NCI-H1417 treated with DMSO at 0.1 percent for 48 hours (cell line): ENCODE measurements at regions not wholly inside any gene's neighbourhood (a gene's known extent, or its start where the extent isn't known, plus 50 kb on each side); places are given as distances from the start of the nearest gene placed in this dataset.
"Not testable (repeated sequence)": the region's sequence is repeated elsewhere in the genome, so short reads cannot be mapped to it uniquely, and the experiment has no call there.

Experiments
- DNase-seq: peaks from one replicate; lab custom pipeline; 2025; lab: John Stamatoyannopoulos, UW

DNA sequence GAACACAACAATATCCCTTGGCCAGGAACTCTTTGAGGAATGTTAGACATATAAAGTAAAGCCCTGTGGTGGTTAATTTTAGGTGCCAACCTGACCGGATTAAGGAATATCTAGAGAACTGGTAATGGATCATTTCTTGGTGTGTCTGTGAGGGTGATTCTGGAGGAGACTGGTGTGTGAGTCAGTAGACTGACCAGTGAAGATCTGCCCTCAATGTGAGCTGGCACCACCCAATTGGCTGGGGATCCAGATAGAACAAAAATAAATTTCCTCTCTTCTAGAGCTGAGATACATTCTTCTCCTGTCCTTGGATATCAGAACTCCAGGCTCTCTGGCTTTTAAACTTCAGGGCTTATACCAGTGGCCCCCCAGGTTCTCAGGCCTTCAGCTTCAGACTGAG, 56.2 kb upstream of the TNPO1 start:
- no peak for DNase-seq

DNA sequence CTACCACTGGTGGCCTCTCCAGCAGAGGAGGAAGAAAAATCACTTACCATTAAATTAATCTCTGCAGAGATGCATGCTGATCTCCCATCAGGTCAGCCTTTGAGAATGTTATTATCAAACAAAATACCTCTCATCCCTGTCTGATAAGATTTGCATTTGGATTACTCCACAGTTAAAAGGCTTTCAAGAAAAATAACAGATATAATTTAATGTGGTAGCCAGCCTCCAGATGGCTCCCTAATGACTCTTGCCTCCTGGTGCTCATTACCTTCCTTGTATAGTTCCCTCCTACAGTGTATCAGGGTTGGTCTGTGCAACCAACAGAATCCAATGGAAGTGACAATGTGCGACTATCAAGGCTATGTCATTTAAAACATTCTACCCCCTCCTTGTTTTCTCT, 63.6 kb upstream of the TNPO1 start:
- no peak for DNase-seq

DNA sequence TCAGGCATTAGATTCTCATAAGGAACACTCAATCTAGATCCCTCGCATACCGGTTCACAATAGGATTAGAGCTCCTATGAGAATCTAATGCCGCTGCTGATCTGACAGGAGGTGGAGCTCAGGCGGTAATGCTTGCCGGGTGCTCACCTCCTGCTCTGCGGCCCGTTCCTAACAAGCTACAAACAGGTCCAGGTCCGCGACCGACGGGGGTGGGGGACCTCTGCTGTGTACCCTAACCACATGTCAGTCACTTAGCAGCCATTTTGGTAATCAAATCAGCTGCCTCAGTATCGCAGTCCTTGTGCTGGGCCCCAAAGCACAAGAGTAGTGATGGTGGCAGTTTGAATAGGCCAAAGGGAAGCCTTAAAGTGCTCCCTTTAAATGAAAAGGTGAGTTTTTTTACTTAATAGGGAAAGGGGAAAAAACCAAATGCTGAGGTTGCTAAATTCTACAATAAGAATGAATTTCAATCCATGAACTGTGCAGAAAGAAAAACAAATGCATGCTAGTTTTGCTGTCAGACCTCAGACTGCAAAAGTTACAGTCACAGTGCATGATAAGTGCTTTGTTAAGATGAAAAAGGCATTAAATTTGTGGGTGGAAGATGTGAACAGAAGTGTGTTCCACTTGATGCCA, 67.0 kb upstream of the TNPO1 start:
- no peak for DNase-seq

DNA sequence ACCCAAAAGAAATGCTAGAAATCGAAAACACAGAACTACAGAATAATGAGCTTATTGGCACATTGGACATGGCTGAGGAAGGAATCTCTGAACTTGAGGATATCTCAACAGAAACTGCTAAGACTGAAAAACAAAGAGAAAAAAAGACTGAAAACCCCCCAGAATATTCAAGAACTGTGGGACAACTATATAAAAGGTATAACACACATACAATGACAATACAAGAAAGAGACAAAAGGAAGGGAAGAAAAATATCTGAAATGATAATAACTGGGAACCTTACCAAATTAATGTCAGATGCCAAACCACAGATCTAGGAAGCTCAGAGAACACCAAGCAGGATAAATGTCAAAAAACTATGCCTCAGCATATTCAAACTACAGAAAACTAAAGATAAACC, 68.6 kb upstream of the TNPO1 start:
- no peak for DNase-seq

DNA sequence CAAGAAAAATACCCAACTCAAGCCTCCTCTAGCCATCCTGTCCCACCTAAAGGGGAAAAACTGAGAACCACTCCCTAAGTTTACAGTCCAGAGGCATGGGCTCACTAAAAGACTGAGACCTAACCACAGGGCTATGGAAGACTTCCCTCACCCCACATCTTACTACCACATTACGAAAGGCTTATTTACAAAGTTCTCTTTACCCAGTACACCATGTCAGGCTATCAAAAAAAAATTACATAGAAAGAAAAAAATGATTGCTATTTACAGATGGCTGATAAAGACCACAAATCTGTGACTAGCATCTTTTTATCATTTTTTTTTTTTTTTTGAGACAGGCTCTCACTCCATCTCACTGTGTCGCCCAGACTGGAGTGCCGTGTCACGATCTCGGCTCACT, 69.7 kb upstream of the TNPO1 start:
- DNase-seq: no peak

DNA sequence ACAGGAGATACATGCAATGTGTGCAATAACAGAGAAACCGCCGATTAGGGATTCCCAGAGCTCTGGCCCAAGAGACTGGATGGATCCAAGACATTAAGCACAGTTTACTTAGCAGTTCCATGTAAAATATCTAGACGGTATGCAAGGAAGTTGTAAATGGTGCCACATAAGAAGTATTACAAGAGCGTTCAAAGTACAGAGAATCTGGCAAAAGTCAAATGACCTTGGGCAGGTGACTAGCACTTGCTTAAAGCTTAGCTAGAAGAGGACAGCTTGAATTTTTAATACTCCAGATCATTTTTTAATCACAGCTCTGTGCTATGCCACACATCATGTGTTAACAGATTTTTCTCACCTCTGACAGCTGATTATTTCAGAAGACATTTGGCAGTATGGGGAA, 72.3 kb upstream of the TNPO1 start:
- no peak for DNase-seq

DNA sequence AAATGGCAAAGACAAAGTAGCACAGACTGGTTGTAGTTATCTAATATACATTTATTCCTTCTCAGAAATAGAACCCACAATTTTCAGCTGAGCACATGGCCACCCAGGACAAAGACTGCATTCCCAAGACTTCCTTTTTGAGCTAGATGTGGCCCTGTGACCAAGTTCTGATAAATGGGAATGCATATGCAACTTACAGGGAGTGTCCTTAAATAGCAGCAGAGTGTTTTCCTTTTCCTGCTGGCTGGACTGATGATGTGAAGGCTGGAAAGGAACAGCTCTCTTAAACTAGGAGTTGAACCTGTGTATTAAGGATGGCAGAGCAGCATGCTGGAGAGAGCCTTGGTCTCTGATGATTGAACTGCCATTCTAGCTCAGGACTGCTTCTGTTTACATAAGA, 74.7 kb upstream of the TNPO1 start:
- DNase-seq: no peak

DNA sequence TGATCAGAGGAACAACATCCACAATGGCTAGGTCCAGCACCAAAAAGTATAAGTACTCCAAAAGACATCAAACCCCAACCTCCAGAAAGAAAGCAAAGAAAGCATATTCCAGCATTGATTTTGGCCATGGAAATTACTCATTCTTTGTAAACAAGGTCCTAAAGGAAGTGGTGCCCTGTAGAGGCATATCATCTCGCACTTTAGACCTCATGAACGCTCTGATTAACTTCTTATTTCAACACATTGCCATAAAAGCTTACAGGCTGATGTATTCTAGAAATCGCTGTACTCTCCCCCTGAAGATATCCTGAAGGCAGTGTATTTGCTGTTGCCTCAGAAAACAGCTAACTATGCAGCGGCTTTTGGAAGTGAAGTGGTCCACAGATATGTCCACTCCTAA, 82.7 kb upstream of the TNPO1 start:
- DNase-seq: no peak

DNA sequence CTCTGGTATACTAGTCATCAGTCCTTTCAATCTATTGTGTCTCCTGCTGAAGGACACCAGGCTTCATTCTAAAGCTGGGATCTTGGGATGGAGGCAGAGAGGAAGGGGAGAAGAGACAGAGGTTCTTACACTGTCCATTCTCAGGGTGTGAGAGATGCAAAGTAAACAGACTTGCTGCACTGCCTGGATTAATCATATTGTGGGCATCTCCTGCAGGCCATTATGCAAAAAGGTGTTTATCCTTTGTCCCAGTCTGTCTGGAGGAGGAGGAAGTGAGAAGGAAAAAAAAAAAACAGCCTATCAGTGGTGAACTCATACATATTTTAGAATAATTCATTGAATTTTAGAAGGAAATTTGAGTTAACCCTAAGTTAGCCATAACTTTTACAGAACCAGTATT, 92.9 kb upstream of the TNPO1 start:
- no peak for DNase-seq

DNA sequence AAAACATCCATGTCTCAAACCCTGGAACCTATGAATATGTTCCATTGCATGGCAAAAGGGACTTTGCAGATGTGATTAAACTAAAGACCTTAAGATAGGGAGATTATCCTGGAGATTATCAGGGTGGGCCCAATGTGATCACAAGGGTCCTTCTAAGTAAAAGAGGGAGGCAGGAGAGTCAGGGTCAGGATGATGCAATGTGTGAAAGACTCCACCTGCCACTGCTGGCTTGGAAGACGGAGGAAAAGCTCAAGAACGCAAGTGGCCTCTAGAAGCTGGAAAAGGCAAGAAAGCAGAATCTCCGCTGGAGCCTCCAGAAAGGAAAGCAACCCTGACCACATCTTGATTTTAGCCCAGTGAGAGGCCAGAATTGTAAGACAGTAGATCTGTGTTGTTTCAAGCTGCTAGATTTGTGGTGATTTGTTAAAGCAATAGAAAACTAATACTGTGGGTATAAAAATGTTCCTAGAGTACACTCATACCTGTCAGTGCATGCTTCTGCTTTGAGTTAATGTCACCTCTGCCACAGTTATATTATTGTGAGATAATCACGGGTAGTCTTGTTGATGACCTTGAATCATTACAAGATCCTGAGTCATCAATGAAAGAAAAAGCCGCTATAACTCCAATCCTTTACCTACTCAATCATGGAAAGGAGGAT, 93.5 kb upstream of the TNPO1 start:
- no peak for DNase-seq

DNA sequence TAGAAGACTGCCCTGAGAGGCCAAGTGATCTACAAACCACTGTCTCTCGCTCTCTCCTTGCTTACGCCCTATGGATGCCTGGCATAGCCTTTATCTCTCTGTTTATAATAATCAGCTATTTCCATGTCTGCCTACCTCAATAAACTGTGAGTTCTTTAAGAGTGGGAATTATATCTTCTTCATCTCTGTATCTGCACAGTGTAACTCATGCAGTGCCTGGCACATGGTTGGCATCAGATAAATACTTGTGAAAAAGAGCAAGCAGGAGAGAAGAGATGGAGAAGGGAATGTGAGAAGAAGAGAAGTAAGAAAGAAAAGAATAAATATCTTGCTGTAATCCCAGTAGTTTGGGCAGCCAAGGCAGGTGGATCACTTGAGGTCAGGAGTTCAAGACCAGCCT, 94.6 kb upstream of the TNPO1 start:
- DNase-seq: no peak

DNA sequence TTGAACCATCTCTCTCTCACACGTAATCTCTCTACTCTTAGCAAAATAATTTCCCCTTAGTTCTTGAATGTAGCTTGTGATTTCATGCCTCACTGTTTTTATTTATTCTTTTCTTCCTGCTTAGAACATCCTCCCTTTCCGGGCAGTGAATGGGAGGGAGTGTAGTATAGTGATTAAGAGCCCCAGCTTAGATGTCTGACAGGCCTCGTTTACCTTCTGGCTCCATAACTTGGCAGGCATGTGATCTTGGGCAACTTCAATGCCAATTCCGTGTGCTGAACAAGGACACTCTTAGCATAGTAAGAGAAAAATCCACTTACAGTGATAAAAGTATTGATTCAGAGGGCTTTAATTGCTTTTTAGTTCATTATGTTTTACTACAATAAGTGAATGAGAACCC, 96.3 kb upstream of the TNPO1 start:
- no peak for DNase-seq

DNA sequence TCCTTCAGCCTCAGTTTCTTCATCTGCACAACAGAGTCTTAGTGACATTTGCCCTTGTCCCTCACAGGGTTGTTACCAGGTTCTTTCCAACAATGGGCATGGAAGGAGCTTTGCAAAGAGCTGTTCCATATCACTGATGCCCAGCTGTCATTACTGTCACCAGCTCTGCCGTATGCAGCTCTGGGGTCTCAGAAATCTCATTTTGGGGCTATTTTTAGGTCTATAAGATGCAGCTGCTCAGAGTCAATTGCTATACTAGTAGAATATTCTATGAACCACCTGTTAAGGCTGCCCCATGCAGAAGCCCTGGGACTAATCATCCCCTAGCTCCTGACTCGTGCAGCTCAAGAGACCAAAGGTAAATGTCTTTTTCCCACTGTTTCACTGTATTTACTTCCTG, 105.1 kb upstream of the TNPO1 start:
- DNase-seq: no peak

DNA sequence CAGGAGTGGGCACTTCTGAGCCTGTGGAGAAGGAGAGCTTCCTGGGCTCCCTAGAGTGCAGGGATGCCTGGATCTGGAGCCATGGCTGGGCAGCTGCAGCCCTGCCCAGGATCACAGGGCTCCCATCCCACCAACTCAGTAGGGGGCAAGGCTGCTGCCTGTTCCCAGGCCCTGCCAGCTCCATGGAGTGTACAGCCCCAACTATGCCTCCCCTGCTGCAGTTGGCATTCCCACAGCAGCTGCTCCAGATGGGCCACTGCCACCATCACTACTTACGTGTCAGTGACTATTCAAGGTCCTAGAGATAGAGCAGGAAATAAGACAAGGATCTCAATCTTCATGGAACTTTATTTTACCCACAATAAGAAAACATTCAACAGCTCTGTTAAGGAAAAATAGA, 107.1 kb upstream of the TNPO1 start:
- no peak for DNase-seq

DNA sequence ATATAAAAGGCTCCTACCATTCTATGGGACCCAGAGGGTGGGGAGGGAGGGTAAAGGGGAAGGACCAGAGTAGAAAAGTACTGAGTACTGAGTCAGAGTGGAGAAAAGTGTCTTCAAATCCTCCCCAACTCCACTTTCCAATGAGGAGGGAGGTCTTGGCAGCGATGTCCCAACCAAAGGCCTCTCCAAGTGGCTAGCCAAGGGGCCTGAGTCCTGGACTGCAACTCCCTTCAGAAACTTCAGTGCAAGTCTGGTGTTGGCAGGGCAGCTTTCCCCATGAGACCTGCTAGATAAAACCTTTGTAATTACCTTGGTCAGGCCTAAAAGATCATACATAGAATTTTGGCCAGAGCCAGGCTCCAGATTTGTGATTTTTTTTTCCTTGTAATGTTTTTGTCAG, 111.3 kb upstream of the TNPO1 start:
- no peak for DNase-seq

DNA sequence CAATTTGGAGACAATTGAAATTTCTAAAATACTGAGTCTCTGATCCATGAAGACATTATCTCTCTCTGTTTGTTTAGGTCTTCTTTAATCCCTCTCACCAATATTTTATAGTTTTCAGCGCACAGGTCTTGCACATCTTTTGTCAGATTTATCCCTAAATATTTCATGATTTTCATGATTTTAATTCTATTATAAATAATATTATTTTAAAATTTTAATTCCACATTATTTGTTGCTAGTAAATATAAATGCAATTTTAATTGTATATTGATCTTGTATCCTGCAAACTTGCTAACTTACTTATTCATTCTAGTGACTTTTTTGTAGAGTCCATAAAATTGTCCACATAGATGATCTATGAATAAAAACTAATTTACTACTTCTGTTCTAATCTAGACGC, 112.6 kb upstream of the TNPO1 start:
- no peak for DNase-seq

DNA sequence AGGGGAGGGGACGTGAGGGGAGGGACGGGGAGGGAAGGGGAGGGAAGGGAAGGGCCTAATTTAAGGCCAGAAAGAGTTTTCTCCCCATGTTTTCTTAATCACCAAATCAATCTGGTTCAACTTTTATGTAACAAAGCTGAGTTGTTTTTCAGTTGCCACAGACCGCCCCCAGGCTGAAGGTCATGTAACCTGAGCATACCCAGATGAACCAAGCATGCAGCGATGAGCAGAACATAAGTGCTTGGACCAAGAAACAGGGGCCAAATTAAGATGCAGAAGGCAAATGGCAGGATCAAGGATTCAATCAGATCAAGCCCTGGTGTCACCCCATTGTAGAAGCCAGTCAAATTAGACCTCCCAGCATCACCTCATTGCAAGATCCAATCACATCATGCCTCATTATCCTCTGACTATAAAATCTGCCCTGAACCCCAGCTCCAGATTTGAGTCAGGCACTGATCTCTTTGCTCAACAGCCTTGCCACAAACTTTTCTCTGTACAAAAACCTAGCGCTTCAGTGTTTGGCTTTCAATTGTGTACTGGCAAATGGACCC, 113.5 kb upstream of the TNPO1 start:
- DNase-seq: no peak

DNA sequence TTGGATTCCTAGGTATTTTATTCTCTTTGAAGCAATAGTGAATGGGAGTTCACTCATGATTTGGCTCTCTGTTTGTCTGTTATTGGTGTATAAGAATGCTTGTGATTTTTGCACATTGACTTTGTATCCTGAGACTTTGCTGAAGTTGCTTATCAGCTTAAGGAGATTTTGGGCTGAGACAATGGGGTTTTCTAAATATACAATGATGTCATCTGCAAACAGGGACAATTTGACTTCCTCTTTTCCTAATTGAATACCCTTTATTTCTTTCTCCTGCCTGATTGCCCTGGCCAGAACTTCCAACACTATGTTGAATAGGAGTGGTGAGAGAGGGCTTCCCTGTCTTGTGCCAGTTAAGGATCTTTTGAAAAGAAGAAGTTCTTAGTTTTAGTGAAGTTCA, 114.4 kb upstream of the TNPO1 start:
- DNase-seq: not testable (repeated sequence)

DNA sequence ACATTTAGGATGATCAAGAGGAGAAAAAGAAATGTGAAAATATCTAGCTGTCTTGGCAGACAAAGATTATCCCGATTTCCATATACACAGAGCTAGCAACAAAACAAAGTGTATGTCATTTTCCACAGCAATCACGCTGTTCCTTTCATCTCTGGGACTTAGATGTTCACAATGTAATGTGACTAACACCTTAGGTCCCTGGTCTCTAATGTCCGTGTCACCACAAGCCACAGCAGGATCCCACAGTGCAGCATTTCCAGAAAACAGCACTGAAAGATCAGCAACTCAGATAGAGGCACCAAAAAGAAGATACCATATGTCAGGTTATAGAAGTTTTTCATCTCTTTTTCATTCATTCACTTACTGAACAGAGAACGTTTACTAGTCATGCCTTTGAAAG, 118.0 kb upstream of the TNPO1 start:
- DNase-seq: no peak

DNA sequence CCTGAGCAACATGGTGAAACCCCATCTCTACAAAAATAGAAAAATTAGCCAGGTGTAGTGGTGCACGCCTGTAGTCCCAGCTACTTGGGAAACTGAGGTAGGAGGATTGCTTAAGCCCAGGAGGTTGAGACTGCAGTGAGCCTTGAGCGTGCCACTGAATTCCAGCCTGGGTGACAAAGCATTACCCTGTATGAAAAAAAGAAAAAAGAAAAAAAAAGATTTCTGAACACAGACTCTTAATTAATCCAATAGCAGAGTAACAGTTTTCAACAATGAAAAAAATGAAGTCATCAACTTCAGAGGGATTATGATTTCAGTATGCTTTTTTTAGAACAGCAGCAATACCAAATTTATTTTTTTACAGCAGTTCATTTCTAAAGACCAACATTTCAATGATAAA, 118.8 kb upstream of the TNPO1 start:
- no peak for DNase-seq

DNA sequence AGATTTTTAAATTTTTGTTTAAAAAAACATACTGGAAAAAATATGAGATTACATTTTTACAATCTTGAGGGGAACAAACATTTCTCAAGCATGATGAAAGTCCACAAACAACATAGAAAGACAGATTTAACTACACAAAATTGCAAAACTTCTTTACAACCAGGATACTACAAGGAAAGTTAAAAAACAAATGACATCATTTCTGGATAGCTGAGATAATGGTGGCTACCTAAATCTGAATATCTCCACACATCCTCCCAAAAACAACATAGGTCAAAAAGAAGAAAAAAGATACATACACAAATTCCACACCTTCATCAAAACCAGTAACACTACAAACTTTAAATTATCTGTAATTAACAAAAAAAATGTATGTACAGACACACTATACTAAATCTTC, 120.8 kb upstream of the TNPO1 start:
- no peak for DNase-seq

DNA sequence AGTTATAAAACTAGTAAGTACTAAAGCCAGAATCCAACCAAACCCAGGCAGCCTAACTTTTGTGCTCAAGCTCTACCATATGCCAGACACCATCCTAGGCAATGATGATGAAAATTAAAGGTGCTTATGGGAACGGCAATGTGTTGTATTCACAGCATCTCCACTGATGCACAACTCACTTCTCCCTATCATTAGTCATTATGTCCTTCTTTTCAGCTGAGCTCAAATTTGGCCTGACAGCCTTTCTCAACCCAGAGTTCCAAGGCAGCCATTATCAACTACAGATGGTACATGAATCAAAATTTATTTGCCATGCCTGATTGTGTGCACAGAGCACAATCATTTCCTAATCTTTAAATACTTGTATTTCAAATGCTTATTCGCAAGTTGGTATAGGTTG, 121.6 kb upstream of the TNPO1 start:
- DNase-seq: no peak

DNA sequence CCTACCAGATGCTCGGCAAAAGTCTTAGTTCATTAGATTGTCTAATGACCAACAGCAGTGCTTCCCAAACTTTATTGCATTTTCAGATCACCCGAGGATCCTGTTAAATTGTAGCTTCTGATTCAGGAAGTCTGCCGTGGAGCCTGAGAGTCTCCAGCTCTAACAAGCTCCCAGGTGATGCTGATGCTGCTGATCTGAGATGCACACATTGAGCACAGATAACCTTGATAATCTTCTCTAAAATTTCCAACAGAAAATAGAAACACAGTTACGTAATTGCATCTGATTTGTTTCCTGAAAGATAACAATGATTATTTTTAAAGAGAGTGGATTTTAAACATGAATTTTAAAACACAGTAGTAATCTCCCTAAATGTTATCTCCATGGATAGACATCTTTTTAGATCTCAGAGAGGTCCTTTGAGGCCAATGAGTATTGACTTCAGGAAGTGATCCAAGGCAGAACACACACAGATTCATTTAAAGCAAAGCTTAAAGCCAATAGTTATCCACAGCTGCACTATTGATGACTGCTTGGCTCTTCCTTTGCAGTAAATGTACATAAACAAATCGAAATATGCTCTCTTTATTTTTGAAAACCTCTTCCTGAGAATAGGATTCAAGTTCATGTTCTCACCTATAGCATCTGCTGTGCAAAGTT, 122.8 kb upstream of the TNPO1 start:
- DNase-seq: no peak
